ENCODE measurements at regions not wholly inside any gene's neighbourhood (a gene's known extent, or its start where the extent isn't known, plus 50 kb on each side); places are given as distances from the start of the nearest gene placed in this dataset.
"Not testable (repeated sequence)": the region's sequence is repeated elsewhere in the genome, so short reads cannot be mapped to it uniquely, and the experiment has no call there.

DNA sequence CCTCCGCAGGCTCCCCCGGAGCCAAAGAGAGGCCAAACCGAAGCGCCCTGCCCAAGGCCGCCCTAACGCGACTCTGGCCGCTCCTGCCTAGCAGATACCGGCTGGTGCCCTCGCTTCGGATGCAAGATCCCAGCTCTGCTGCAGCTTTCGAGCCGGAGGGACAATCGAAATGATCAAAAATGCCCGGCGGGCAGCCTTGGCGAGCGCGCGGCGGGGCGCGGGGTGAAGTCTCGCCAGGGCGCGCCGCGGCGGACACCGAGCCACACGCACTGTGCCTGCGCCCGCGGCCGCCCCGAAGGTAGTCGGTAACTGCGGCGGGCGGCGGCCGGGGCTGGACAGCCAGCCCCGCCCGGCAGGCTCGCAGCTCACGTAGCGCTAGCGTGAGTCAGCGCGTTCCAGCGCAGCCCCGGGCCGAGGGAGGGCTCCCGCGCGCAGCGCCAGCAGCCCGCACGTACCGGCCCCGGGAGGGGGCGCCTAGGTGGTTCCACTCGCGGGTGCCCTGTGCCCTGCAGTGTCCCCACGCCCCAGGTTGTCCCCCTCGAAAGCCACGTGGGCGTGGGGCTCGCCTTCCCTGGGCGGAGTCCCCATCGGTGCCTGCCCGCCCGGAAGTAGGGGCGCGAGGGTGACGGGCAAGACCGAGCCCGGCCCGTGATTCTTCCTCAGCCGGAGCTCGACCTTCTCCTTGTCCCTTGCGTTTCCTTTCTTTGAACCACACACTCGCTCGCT, 109.2 kb upstream of the EGLN3 start:
- no peaks in the 10 kb centered on the region for H3K9me3 ChIP-seq (ENCODE audit: control insufficient read depth in 1 of 2, low read length in 2 of 2)
- peak overlapping the region; percentile 75 for H3K27ac ChIP-seq (ENCODE audit: low read length)

DNA sequence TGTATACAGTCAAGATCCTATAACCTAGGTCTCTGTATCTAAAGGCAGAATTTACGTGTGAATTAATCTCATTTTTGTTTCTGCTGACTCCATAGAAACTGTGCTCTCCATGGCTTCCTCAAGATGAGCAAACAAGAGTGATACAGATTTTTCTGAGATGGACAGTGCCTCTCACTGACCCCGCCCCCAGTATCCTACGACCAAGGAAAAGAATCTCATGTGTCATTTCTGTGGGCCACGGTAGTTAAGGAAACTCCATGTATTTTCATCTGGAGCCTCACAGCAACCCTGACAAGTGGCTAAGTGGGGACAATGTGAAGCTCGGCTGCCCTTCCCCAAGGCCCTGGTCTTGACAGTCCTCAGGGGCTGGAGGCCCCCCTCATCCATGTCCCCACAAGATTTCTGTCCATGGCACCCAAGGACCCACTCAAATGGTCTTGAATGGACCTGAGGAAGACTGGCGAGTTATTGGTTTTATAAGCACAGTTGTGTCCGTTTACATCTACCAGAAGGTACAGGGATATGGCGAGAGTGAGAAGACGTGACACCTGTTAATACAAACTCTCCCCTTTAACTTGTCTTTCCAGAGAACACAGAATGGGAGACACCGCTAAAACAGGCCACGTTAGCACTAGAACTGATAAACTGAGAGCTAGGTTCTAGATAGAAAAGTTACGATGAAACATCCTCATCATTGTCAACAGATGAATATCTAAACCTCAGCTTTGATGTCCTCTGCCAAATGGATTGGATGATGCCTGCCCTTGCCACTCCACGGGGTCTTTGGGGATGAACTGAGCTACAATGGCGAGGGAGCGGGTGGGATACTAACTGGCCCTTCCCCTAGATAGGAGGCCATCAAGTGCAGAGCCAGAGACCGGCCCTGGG, 108.4 kb upstream of the EGLN3 start:
- Histone ChIP-seq H3K9me3 (ENCODE audit: control insufficient read depth in 1 of 2, low read length in 2 of 2) (no peaks in the 10 kb centered on the region), H3K4me3 (ENCODE audit: low read depth in 1 of 2, low read length in 2 of 2) (peak overlapping the region; percentile 68 to 71)

More for the DNA sequence above, 109.2 kb upstream of the EGLN3 start:
- H3K27me3 ChIP-seq (ENCODE audit: low read depth, low read length), result no peaks in the 10 kb centered on the region
- H3K4me3 ChIP-seq (ENCODE audit: low read depth in 1 of 2, low read length in 2 of 2), result peak overlapping the region; percentile 68 to 71
- H3K36me3 ChIP-seq (ENCODE audit: control insufficient read depth in 1 of 2, insufficient read depth in 2 of 2, low read length in 2 of 2), result no peaks in the 10 kb centered on the region
- H3K4me1 ChIP-seq (ENCODE audit: control insufficient read depth in 1 of 2, insufficient read depth in 2 of 2, low read length in 2 of 2), result no peaks in the 10 kb centered on the region

DNA sequence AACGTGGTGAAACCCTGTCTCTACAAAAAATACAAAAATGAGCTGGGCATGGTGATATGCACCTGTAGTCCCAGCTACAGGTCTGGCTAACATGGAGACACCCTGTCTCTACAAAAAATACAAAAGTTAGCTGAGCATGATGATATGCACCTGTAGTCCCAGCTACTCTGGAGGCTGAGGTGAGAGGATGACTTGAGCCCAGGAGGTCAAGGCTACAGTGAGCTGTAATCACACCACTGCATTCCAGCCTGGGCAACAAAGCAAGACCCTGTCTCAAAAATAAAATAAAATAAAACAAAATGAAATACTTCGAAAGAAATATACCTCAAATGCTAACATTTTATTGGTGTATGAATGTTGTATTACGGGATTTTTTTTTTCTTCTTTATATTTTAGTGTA, 107.6 kb upstream of the EGLN3 start:
- Histone ChIP-seq H3K9me3 (ENCODE audit: control insufficient read depth in 1 of 2, low read length in 2 of 2) (no peaks in the 10 kb centered on the region), H3K27me3 (ENCODE audit: low read depth, low read length) (no peaks in the 10 kb centered on the region), H3K27ac (ENCODE audit: low read length) (no peak overlapping the region), H3K4me1 (ENCODE audit: control insufficient read depth in 1 of 2, insufficient read depth in 2 of 2, low read length in 2 of 2) (peaks cover 0 to 5% of the 10 kb centered on the region in 2 donors), H3K4me3 (ENCODE audit: low read depth in 1 of 2, low read length in 2 of 2) (no peak overlapping the region), H3K36me3 (ENCODE audit: control insufficient read depth in 1 of 2, insufficient read depth in 2 of 2, low read length in 2 of 2) (no peaks in the 10 kb centered on the region)

More for the DNA sequence above, 108.4 kb upstream of the EGLN3 start:
- Histone ChIP-seq H3K27me3 (ENCODE audit: low read depth, low read length) (no peaks in the 10 kb centered on the region), H3K27ac (ENCODE audit: low read length) (peak overlapping the region; percentile 72), H3K36me3 (ENCODE audit: control insufficient read depth in 1 of 2, insufficient read depth in 2 of 2, low read length in 2 of 2) (no peaks in the 10 kb centered on the region), H3K4me1 (ENCODE audit: control insufficient read depth in 1 of 2, insufficient read depth in 2 of 2, low read length in 2 of 2) (no peaks in the 10 kb centered on the region)

DNA sequence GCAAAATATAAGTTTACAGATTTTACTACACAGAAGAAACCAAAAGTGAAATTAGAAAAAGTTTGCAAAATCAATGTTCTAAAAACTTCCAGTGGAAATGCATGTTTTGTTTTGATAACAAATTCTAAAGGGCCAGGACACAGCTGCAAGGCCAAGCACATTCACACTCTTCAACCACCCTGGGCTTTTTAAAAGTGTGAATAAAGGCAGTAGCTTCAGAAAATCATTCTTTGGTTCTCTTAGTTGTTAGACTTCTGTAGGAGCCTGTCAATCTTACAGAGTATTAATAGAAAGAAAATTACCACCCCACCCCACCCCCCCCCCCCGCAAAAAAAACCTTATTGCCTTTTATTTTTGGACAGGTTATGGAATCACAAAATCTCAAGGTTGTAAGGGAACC, 105.2 kb upstream of the EGLN3 start:
- Histone ChIP-seq H3K27ac (ENCODE audit: low read length) (no peak overlapping the region), H3K4me3 (ENCODE audit: low read depth in 1 of 2, low read length in 2 of 2) (no peak overlapping the region), H3K9me3 (ENCODE audit: control insufficient read depth in 1 of 2, low read length in 2 of 2) (no peaks in the 10 kb centered on the region), H3K36me3 (ENCODE audit: control insufficient read depth in 1 of 2, insufficient read depth in 2 of 2, low read length in 2 of 2) (no peaks in the 10 kb centered on the region), H3K27me3 (ENCODE audit: low read depth, low read length) (no peaks in the 10 kb centered on the region), H3K4me1 (ENCODE audit: control insufficient read depth in 1 of 2, insufficient read depth in 2 of 2, low read length in 2 of 2) (peaks cover 3 to 5% of the 10 kb centered on the region in 2 donors)

DNA sequence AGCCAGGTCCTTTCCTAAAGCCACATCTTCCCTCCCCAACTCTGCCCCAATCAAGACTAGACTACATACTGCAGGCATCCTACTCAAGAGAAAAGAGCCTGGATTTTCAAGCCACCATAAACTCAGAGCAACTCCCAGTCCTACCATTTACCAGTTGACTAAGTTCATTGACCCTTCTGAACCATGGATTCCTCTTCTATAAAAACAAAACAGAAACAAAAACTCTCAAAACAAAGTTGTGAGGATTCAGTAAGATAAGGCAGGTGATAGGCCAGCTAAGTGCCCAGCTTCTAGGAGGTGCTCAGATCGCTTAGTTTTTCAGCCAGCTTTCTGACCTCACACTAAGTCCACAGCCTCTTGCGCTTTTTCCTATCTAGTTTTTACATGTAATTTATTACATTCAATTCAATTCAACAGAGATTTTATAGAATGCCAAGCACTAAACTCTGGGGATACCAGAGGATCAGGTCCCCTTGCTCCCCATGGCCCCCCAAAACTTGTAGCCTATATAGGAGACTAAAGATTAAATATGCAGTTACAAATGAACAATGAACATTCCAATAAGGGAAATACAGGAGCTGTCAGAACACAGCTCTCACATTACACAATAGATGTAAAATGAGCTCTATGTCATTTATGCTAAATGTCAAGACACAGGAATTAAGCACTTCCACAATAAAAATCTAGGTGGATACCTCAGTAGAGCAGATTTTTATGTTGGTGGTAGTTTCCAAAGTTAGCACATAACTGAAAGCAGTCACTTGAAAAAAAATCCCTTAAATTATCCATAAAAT, 104.5 kb upstream of the EGLN3 start:
- no peak overlapping the region for H3K4me3 ChIP-seq (ENCODE audit: low read depth in 1 of 2, low read length in 2 of 2)
- no peaks in the 10 kb centered on the region for H3K36me3 ChIP-seq (ENCODE audit: control insufficient read depth in 1 of 2, insufficient read depth in 2 of 2, low read length in 2 of 2)
- H3K9me3 ChIP-seq (ENCODE audit: control insufficient read depth in 1 of 2, low read length in 2 of 2), result no peaks in the 10 kb centered on the region
- H3K27me3 ChIP-seq (ENCODE audit: low read depth, low read length), result no peaks in the 10 kb centered on the region
- H3K4me1 ChIP-seq (ENCODE audit: control insufficient read depth in 1 of 2, insufficient read depth in 2 of 2, low read length in 2 of 2), result peaks cover 3 to 5% of the 10 kb centered on the region in 2 donors
- H3K27ac ChIP-seq (ENCODE audit: low read length), result no peak overlapping the region

DNA sequence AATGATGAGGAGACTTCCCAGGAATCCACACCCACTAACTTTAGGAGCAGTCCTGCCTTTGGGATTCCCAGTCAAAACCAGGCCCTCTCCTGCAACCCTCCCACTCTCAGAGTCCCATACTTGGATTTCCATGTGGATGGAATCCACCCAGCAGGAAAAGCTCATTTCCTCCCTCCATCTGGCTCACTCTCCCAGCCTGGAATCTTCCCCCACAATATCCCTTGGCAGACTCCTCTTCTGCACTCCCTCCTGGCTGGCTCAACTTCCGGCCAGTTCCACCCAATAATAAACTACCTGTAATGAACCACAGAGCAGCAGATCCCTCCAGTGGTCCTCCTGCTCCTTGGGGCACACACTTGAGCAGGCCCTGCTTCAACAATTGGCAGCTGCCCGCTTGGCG, 102.8 kb upstream of the EGLN3 start:
- H3K27ac ChIP-seq (ENCODE audit: low read length), result no peak overlapping the region
- H3K9me3 ChIP-seq (ENCODE audit: control insufficient read depth in 1 of 2, low read length in 2 of 2), result no peaks in the 10 kb centered on the region
- H3K4me3 ChIP-seq (ENCODE audit: low read depth in 1 of 2, low read length in 2 of 2), result no peak overlapping the region
- peaks cover 3 to 5% of the 10 kb centered on the region in 2 donors for H3K4me1 ChIP-seq (ENCODE audit: control insufficient read depth in 1 of 2, insufficient read depth in 2 of 2, low read length in 2 of 2)
- H3K36me3 ChIP-seq (ENCODE audit: control insufficient read depth in 1 of 2, insufficient read depth in 2 of 2, low read length in 2 of 2), result no peaks in the 10 kb centered on the region
- H3K27me3 ChIP-seq (ENCODE audit: low read depth, low read length), result no peaks in the 10 kb centered on the region

DNA sequence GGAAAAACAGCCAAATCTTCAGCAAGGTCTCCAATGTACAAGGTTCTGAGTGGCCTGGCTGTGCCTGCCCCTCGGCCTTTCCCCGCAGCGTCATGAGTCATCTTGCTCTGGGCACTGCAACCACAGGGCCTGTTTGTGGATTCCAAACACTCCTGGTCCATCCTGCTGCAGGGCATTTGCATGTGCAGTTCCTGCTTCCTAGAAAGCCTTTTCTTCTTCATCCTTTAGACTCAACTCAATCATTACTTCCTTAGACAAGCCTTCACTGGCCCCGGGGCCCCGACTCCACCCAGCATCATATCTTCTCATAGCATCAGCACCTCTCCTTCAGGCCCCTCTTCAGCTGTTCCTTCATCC, 101.8 kb upstream of the EGLN3 start:
- peaks cover 3 to 5% of the 10 kb centered on the region in 2 donors for H3K4me1 ChIP-seq (ENCODE audit: control insufficient read depth in 1 of 2, insufficient read depth in 2 of 2, low read length in 2 of 2)
- no peaks in the 10 kb centered on the region for H3K36me3 ChIP-seq (ENCODE audit: control insufficient read depth in 1 of 2, insufficient read depth in 2 of 2, low read length in 2 of 2)
- H3K27me3 ChIP-seq (ENCODE audit: low read depth, low read length), result no peaks in the 10 kb centered on the region
- no peaks in the 10 kb centered on the region for H3K9me3 ChIP-seq (ENCODE audit: control insufficient read depth in 1 of 2, low read length in 2 of 2)
- H3K4me3 ChIP-seq (ENCODE audit: low read depth in 1 of 2, low read length in 2 of 2), result no peak overlapping the region
- no peak overlapping the region for H3K27ac ChIP-seq (ENCODE audit: low read length)

DNA sequence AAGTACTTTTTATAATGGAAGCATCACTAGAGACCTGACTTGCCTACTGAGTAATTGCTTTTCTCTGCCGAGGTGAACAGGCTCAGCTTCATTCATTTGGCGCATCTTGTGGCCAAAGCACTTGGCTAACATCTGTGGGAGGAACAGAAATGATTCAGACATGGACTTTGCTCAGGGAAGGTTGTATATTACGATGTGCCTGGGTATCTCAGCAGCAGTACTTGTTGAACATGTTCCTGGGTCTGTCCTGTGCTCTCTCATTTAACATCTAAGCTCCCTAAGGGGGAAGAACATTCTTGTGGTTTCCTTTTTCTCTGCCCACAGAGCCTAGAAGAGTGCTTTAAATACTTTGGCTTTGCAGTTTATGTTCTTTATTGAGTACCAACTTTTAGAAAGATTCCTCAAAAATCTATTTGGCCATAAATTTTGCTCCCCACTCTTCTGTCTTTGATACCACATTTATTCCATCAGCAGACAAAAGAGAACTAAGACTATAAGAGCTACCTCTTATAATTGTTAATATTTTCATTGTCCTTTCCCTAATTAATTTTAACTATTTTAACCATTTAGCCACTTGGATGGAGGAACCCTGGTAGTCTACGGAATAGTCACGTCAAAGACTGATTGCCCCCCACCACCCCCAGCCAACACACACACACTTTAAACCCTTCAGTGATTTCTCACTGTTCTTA, 101.2 kb upstream of the EGLN3 start:
- Histone ChIP-seq H3K4me3 (ENCODE audit: low read depth in 1 of 2, low read length in 2 of 2) (no peak overlapping the region), H3K4me1 (ENCODE audit: control insufficient read depth in 1 of 2, insufficient read depth in 2 of 2, low read length in 2 of 2) (peaks cover 3 to 5% of the 10 kb centered on the region in 2 donors), H3K36me3 (ENCODE audit: control insufficient read depth in 1 of 2, insufficient read depth in 2 of 2, low read length in 2 of 2) (no peaks in the 10 kb centered on the region), H3K27me3 (ENCODE audit: low read depth, low read length) (no peaks in the 10 kb centered on the region), H3K27ac (ENCODE audit: low read length) (no peak overlapping the region), H3K9me3 (ENCODE audit: control insufficient read depth in 1 of 2, low read length in 2 of 2) (no peaks in the 10 kb centered on the region)

DNA sequence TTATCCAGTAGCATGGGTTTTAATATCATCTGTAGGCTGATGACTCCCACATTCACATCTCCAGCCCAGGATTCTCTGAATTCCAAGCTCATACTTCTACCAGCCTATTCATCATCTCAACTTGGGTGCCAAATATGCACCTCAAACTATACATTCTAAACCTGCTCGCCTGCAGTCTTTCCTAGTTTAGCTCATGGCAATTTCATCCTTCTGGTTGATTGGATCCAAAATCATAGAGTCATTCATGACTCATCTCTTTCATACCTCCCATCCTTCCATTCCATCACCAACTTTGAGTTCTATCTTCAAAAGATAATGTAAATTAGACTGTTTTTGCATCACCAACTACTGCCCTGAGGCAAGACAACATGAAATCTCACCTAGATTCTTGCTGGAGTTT, 99.7 kb upstream of the EGLN3 start:
- Histone ChIP-seq H3K4me3 (ENCODE audit: low read depth in 1 of 2, low read length in 2 of 2) (no peak overlapping the region), H3K27ac (ENCODE audit: low read length) (no peak overlapping the region), H3K9me3 (ENCODE audit: control insufficient read depth in 1 of 2, low read length in 2 of 2) (no peaks in the 10 kb centered on the region), H3K4me1 (ENCODE audit: control insufficient read depth in 1 of 2, insufficient read depth in 2 of 2, low read length in 2 of 2) (peaks cover 3 to 5% of the 10 kb centered on the region in 2 donors), H3K36me3 (ENCODE audit: control insufficient read depth in 1 of 2, insufficient read depth in 2 of 2, low read length in 2 of 2) (no peaks in the 10 kb centered on the region), H3K27me3 (ENCODE audit: low read depth, low read length) (no peaks in the 10 kb centered on the region)

DNA sequence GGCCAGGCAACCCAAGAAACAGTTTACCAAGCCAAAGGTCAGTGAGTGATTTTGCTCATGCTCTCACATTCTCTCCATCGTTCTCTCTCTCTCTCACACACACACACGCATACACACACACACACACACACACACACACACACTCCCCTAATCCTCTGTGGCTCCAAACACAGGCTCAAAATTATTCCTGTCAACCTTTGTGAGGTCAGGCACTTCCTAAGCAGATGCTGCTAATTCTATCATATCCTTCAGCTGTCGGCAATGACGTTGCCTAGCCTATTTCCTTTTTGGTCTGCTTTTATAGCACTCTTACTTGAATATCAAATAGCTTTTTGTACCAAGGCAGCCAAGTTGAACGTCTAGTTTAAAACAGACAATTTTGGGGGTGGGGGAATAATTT, 98.9 kb upstream of the EGLN3 start:
- no peaks in the 10 kb centered on the region for H3K36me3 ChIP-seq (ENCODE audit: control insufficient read depth in 1 of 2, insufficient read depth in 2 of 2, low read length in 2 of 2)
- H3K4me1 ChIP-seq (ENCODE audit: control insufficient read depth in 1 of 2, insufficient read depth in 2 of 2, low read length in 2 of 2), result peaks cover 3 to 5% of the 10 kb centered on the region in 2 donors
- H3K27me3 ChIP-seq (ENCODE audit: low read depth, low read length), result no peaks in the 10 kb centered on the region
- H3K4me3 ChIP-seq (ENCODE audit: low read depth in 1 of 2, low read length in 2 of 2), result no peak overlapping the region
- H3K9me3 ChIP-seq (ENCODE audit: control insufficient read depth in 1 of 2, low read length in 2 of 2), result no peaks in the 10 kb centered on the region
- no peak overlapping the region for H3K27ac ChIP-seq (ENCODE audit: low read length)

DNA sequence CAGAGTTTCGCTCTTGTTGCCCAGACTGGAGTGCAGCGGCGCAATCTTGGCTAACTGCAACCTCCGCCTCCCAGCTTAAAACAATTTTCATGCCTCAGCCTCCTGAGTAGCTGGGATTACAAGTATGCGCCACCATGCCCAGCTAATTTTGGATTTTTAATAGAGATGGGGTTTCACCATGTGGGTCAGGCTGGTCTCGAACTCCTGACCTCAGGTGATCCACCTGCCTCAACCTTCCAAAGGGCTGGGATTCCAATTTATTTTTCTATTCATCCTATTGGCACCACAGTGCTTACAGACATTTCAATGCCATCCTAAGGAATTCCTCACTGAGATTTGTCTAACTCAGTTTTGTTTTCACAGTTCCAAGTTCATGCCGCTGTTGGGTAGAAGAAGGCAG, 98.3 kb upstream of the EGLN3 start:
- H3K27me3 ChIP-seq (ENCODE audit: low read depth, low read length); H3K4me3 ChIP-seq (ENCODE audit: low read depth in 1 of 2, low read length in 2 of 2); H3K36me3 ChIP-seq (ENCODE audit: control insufficient read depth in 1 of 2, insufficient read depth in 2 of 2, low read length in 2 of 2); H3K4me1 ChIP-seq (ENCODE audit: control insufficient read depth in 1 of 2, insufficient read depth in 2 of 2, low read length in 2 of 2); H3K9me3 ChIP-seq (ENCODE audit: control insufficient read depth in 1 of 2, low read length in 2 of 2); H3K27ac ChIP-seq (ENCODE audit: low read length): not testable (repeated sequence)

Data from muscle layer of duodenum (tissue), 2 donors.